KG1 (cell line): ENCODE measurements at regions not wholly inside any gene's neighbourhood (a gene's known extent, or its start where the extent isn't known, plus 50 kb on each side); places are given as distances from the start of the nearest gene placed in this dataset.

ENCODE experiments used
- DNase-seq: peaks from one replicate; lab custom pipeline; 2025; lab: John Stamatoyannopoulos, UW

DNA sequence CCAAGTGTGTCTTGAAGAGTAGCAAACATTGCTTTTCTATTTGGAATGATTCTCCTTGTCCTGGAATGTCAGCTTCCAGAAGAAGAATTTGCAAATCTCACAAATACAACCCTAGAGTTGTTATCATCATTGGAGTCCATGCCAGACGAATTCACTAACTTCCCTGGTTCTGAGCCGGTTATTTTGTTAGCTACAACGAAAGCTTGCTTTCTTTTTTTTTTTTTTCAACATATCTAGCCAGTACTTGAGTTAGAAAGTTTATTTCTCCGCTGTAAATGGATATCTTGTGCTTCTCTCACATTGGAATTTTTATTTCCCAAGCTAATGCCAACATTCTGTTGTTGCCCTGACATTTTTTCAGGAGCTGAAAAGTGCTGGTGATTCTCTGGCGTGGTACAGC lies 138.1 kb upstream of the POM121L12 start:
- DNase-seq: no peak

DNA sequence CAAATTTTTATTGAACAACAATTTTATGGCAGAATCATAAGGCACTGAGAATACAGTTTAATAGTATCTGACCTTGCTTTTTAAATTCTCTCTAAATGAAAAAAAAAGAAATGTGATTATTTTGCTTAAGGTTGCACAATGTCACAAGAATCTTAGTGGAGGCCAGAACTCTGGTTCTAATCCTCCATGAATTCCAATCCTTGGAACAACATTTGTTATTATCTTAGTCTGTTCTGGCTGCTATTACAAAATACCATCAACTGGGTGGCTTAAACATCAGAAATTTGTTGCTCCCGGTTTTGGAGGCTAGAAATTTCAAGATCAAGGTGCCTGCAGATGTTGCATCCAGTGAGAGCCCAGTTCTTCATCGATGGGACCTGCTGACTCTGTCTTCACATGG lies 158.2 kb upstream of the POM121L12 start:
- no peak for DNase-seq

GRCh38 chr7:52876402-52876801 lies 159.0 kb upstream of the POM121L12 start:
- no peak for DNase-seq

DNA sequence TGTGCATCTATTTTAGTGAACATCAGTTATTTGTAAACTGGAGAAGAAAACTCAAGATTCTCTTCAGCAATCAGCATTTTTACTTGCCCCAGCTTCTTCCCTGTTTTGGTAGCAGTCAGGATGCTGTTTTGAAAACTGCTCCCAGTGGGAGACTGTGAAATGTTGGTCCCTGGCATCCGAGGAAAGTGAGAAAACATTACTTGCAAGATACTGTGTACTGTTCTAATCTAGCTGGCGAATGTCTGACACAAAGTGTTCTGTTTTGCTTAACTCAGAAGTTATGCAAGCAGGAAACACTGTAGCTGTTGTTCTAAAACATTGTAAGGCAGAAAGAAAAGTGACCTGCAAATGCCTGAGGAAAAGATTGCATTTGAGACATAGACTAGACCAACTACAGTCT lies 171.8 kb upstream of the POM121L12 start:
- DNase-seq: no peak

DNA sequence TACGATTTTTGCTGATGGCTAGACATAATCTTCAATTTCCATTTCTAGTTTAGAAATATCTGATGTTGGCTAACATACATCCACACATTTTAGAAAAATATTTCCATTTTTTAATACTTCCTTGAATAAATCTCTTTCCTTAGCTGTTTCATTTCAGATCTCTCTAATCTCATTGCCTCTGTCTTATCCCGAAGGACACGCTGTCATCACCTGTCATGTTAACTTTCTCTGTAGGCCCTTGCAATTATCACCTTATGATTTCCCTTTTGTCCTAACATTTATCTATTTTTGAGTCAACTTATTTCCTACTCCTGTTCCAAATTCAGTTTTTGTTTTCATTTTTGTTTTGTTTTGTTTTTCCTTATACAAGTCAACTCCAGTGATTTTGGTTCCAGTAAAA lies 173.1 kb upstream of the POM121L12 start:
- no peak for DNase-seq

GRCh38 chr7:52857367-52857766 lies 178.1 kb upstream of the POM121L12 start:
- DNase-seq: no peak

GRCh38 chr7:52854681-52855080 lies 180.8 kb upstream of the POM121L12 start:
- DNase-seq: no peak

DNA sequence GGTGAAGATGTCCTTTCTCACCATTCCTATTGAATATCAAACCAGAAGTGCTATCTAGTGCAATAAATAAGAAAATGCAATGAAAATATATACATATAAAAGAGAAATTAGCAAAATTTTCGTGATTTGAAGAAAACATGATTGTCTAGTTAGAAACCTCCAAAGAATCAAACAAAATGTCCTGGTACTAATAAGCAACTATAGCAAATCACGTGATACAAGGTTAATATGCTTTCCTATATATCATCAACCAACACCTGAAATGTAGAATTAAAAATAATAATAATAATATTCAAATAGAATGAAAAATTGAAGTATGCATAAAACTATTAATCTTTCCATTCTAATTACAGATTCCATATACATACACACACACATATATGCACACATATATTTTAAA lies 183.9 kb upstream of the POM121L12 start:
- no peak for DNase-seq

- no peak for DNase-seq
Observed at GRCh38 chr7:52843436-52843835, 192.0 kb upstream of the POM121L12 start.

- no peak for DNase-seq
Observed at GRCh38 chr7:52842202-52842900, 193.1 kb upstream of the POM121L12 start.

- DNase-seq: no peak
Observed at GRCh38 chr7:52838981-52839411, 196.4 kb upstream of the POM121L12 start.

- DNase-seq: no peak
Observed at GRCh38 chr7:52831321-52831720, 204.1 kb upstream of the POM121L12 start.

DNA sequence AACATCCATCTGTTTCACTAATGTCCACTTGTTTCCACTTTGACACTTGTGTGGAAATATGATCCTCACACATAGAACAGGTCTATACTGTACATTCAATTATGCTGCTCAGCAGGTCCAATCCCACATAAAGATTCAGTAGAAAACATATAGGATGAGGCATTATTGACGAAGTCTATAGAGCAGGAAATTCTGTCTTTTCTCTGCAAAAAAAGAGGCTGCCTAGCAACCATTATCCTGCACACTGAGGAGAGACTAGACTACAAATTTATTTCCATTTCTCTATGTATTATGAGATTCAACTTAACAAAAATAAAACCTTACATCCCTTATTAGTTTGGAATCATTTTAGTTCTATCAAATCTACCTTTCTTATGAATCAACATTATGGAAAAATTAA lies 204.6 kb upstream of the POM121L12 start:
- DNase-seq: no peak

GRCh38 chr7:52826515-52827265 lies 208.7 kb upstream of the POM121L12 start:
- DNase-seq: no peak

DNA sequence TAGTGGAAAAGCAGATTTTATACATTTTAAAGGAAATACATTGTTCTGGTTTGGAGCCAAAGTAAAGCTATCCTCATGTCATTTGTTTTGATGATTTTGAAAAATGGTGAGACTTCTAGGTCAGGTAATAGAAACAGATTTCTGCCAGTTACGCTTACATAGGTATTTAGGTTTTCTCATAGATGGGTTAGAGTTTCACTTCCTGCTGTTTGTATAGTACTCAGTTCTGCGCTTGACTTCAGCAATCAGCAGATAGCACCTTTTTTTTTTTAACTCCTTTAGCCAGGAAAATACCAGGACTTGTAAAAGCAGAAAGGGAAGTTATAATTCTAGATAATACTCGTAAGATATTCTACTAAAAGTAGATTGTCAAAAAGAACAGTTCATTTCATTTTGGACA lies 209.8 kb upstream of the POM121L12 start:
- DNase-seq: no peak

DNA sequence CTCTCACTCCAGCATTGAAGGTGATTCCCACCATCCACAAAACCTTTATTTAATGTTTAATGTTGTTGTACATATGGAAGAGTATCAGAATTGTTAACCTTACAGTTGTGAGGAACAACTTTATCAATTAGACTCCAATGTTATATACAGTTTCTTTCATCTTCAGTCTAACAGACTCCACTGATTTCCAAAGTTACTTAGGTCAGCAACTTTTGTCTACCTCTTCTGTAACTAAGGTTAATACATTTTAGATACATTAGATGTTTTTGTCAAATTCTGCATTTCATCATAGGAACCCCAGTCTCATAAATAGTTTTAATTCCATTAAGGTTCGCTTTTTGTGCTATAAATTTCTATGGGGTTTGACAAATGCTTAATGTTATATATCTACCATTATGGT lies 223.9 kb upstream of the POM121L12 start:
- no peak for DNase-seq

GRCh38 chr7:52799817-52800216 lies 235.6 kb upstream of the POM121L12 start:
- DNase-seq: no peak

DNA sequence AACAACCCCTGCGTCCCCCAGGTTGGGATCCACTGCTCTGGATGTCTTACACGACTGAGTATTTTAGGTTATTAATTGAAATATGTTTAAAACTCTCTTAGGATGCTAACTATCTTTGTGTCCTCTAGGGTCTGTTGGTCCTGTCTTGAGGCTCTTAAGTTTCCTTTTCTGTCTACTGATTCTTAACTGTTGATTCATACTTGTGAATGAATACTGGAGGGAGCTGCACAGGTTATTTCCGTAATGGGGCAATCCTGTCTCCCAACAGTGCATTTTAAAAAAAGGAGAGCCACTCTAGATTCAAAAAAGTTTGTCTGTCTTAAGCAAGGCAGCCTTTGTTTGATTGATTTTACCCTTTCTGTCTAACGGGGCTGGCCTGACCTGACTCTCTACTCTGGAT lies 237.6 kb upstream of the POM121L12 start:
- DNase-seq: no peak

DNA sequence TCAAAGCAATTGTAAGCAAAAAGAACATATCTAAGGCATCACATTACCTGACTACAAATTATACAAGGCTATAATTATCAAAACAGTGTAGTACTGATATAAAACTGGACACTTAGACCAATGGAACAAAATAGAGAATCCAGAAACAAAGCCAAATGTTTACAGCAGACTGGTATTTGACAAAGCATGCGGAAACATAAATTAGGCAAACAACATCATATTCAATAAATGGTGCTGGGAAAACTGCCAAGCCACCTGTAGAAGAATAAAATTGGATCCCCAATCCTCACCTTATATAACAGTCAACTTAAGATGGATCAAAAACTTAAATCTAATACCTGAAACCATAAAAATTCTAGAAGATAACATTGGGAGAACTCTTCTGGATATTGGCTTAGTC lies 240.8 kb upstream of the POM121L12 start:
- DNase-seq: no peak

GRCh38 chr7:52791176-52791700 lies 244.2 kb upstream of the POM121L12 start:
- no peak for DNase-seq

- no peak for DNase-seq
Observed at GRCh38 chr7:52786174-52786573, 249.3 kb upstream of the POM121L12 start.

DNA sequence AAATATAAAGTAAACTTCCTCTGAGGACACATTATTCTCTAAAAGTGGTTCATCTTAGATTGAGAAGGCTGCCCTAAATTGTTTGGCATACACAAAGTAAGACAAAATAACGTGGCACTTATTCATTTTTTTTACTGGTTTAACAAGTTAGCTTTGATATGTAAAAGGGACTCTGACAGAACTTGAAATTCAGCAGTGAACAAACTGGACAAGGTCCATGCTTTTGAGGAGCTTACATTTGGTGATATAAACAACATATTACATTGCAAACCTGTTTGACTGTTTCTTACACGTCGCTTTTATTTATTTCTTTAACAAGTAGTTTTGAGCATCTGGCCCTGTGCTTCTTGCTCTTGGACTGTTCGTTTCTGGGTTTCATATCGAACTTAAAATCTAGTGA lies 253.1 kb upstream of the POM121L12 start:
- DNase-seq: no peak

- DNase-seq: no peak
Observed at GRCh38 chr7:52781250-52781649, 254.2 kb upstream of the POM121L12 start.

GRCh38 chr7:52779004-52779403 lies 256.4 kb upstream of the POM121L12 start:
- no peak for DNase-seq
